Stimulated activated CD4-positive, alpha-beta T cell treated with anti-CD3 and anti-CD28 coated beads, Interleukin-4, amount 100 ng/mL, for 24 hours (primary cell): ENCODE measurements at regions not wholly inside any gene's neighbourhood (a gene's known extent, or its start where the extent isn't known, plus 50 kb on each side); places are given as distances from the start of the nearest gene placed in this dataset.
"Not testable (repeated sequence)": the region's sequence is repeated elsewhere in the genome, so short reads cannot be mapped to it uniquely, and the experiment has no call there.

Experiments used
- DNase-seq: peaks from one replicate; pipeline ENCODE4 v3.0.0-alpha.2; 2020

- no peak for DNase-seq
Measured at GRCh38 chr6:168369786-168370185, 50.2 kb upstream of the DACT2 start.

- peak; percentile 65 for DNase-seq
Measured at GRCh38 chr6:168370310-168370991, 50.9 kb upstream of the DACT2 start.

- DNase-seq, result no peak
Measured at GRCh38 chr6:168371185-168371584, 51.6 kb upstream of the DACT2 start.

GRCh38 chr6:168371618-168371980, 52.0 kb upstream of the DACT2 start:
- DNase-seq, result no peak

GRCh38 chr6:168371981-168372711, 52.6 kb upstream of the DACT2 start:
- DNase-seq, result no peak

GRCh38 chr6:168372889-168373288, 53.3 kb upstream of the DACT2 start:
- no peak for DNase-seq

GRCh38 chr6:168373389-168373788, 53.8 kb upstream of the DACT2 start:
- DNase-seq, result no peak

- no peak for DNase-seq
Measured at GRCh38 chr6:168374051-168374502, 54.5 kb upstream of the DACT2 start.

GRCh38 chr6:168374541-168375071, 55.0 kb upstream of the DACT2 start:
- DNase-seq, result no peak

GRCh38 chr6:168376120-168376519, 56.5 kb upstream of the DACT2 start:
- DNase-seq, result no peak

GRCh38 chr6:168376811-168377483, 57.4 kb upstream of the DACT2 start:
- no peak for DNase-seq

- no peak for DNase-seq
Measured at GRCh38 chr6:168377484-168377855, 57.9 kb upstream of the DACT2 start.

- DNase-seq, result no peak
Measured at GRCh38 chr6:168377856-168378832, 58.6 kb upstream of the DACT2 start.

- not testable (repeated sequence) for DNase-seq
Measured at GRCh38 chr6:168379579-168379978, 60.0 kb upstream of the DACT2 start.

- not testable (repeated sequence) for DNase-seq
Measured at GRCh38 chr6:168380166-168380955, 60.6 kb upstream of the SMOC2 start.

GRCh38 chr6:168380956-168381605, 59.9 kb upstream of the SMOC2 start:
- no peak for DNase-seq

GRCh38 chr6:168381726-168382458, 59.1 kb upstream of the SMOC2 start:
- DNase-seq, result no peak

GRCh38 chr6:168383062-168383854, 57.7 kb upstream of the SMOC2 start:
- no peak for DNase-seq
